IMR-90 (cell line): ENCODE measurements at regions not wholly inside any gene's neighbourhood (a gene's known extent, or its start where the extent isn't known, plus 50 kb on each side); places are given as distances from the start of the nearest gene placed in this dataset.

Source experiments
- ATAC-seq: fragments of 200-7000 bp; cut with Tn5 transposase; 2 replicates; pipeline ENCODE4 v1.9.1; 2020; ENCODE audit warnings: low read depth, mild to moderate bottlenecking, moderate library complexity
- BruUV-seq: library from RNA; stranded (reverse); fragments of 400-500 nt; replicated peaks from 2 replicates; lab custom pipeline; 2021; lab: Mats Ljungman, UMichigan
- CTCF ChIA-PET: fragments of 300-600 bp; formaldehyde crosslinking; extraction: SDS; loops from one replicate; lab custom pipeline; 2021; ENCODE audit warnings: antibody characterized with exemption; lab: Yijun Ruan, JAX
- POLR2A ChIA-PET: fragments of 300-600 bp; sonication (Branson Sonifier 250); formaldehyde crosslinking; loops from one replicate; lab custom pipeline; 2022; ENCODE audit warnings: antibody characterized with exemption; ENCODE audit not compliant: unreplicated experiment; lab: Charles Lee
- DNase-seq: peaks from one replicate; pipeline ENCODE4 v3.0.0; 2013
- H2AFZ ChIP-seq: replicated peaks from 2 replicates; pipeline ENCODE3; 2013; ENCODE audit warnings: low read length, mild to moderate bottlenecking; ENCODE audit not compliant: poor library complexity
- H2AK5ac ChIP-seq: 2 replicates; pipeline ENCODE4 v1.6.1; 2013; ENCODE audit warnings: low read depth, low read length, inconsistent platforms
- H2AK9ac ChIP-seq: replicated peaks from 2 replicates; pipeline ENCODE3; 2013; ENCODE audit warnings: mild to moderate bottlenecking, low read depth, low read length, moderate library complexity; ENCODE audit not compliant: poor library complexity
- H2BK120ac ChIP-seq: 2 replicates; pipeline ENCODE4 v1.6.1; 2013; ENCODE audit warnings: low read depth, low read length, inconsistent platforms
- H2BK15ac ChIP-seq: 3 replicates; pipeline ENCODE4 v1.6.1; 2013; ENCODE audit warnings: low read depth, low read length, inconsistent platforms
- H2BK20ac ChIP-seq: 2 replicates; pipeline ENCODE4 v1.6.1; 2013; ENCODE audit warnings: low read depth, mild to moderate bottlenecking, inconsistent platforms, low read length, moderate library complexity
- H2BK5ac ChIP-seq: 2 replicates; pipeline ENCODE4 v1.6.1; 2013; ENCODE audit warnings: mild to moderate bottlenecking, low read depth, low read length, inconsistent platforms; ENCODE audit not compliant: poor library complexity, severe bottlenecking
- H3K14ac ChIP-seq: replicated peaks from 2 replicates; pipeline ENCODE4 v1.6.1; 2013; ENCODE audit warnings: low read depth, low read length, inconsistent platforms
- H3K18ac ChIP-seq: 2 replicates; pipeline ENCODE4 v1.6.1; 2013; ENCODE audit warnings: low read depth, low read length, control low read depth
- H3K23ac ChIP-seq: 2 replicates; pipeline ENCODE4 v1.6.1; 2013; ENCODE audit warnings: low read depth, low read length, inconsistent platforms
- H3K27ac ChIP-seq: 2 replicates; pipeline ENCODE4 v1.5.1; 2013; ENCODE audit warnings: mild to moderate bottlenecking, control low read depth, low read length; ENCODE audit not compliant: insufficient read depth
- H3K27me3 ChIP-seq: 2 replicates; pipeline ENCODE4 v1.6.1; 2013; ENCODE audit warnings: low read length; ENCODE audit not compliant: control insufficient read depth, insufficient read depth
- H3K36me3 ChIP-seq: 2 replicates; pipeline ENCODE4 v1.6.1; 2013; ENCODE audit warnings: low read length, mixed read lengths; ENCODE audit not compliant: control insufficient read depth, insufficient read depth
- H3K4ac ChIP-seq: 2 replicates; pipeline ENCODE4 v1.6.1; 2013; ENCODE audit warnings: low read depth, low read length, inconsistent platforms
- H3K4me1 ChIP-seq: 2 replicates; pipeline ENCODE4 v1.6.1; 2013; ENCODE audit warnings: low read length, mixed read lengths; ENCODE audit not compliant: control insufficient read depth, insufficient read depth
- H3K4me2 ChIP-seq: 2 replicates; pipeline ENCODE4 v1.6.1; 2013; ENCODE audit warnings: low read depth, mild to moderate bottlenecking, control low read depth, low read length, moderate library complexity
- H3K4me3 ChIP-seq: 2 replicates; pipeline ENCODE4 v1.5.1; 2013; ENCODE audit warnings: low read depth, mild to moderate bottlenecking, control low read depth, low read length, moderate library complexity; ENCODE audit not compliant: insufficient read depth
- H3K56ac ChIP-seq: 2 replicates; pipeline ENCODE4 v1.6.1; 2013; ENCODE audit warnings: low read length, inconsistent platforms; ENCODE audit not compliant: insufficient read depth; ENCODE audit errors: extremely low read depth
- H3K79me1 ChIP-seq, 2 experiments: 2 replicates each; pipeline ENCODE4 v1.6.1; 2013; ENCODE audit warnings: low read length in 2 of 2, inconsistent platforms in 1 of 2, low read depth in 1 of 2
- H3K9ac ChIP-seq: 2 replicates; pipeline ENCODE4 v1.6.1; 2013; ENCODE audit warnings: low read depth, low read length, control low read depth
- H3K9me1 ChIP-seq: 2 replicates; pipeline ENCODE4 v1.6.1; 2013; ENCODE audit warnings: low read length, inconsistent platforms; ENCODE audit not compliant: insufficient read depth
- H3K9me3 ChIP-seq: 2 replicates; pipeline ENCODE4 v1.6.1; 2013; ENCODE audit warnings: low read length; ENCODE audit not compliant: control insufficient read depth, insufficient read depth
- H4K20me1 ChIP-seq: 2 replicates; pipeline ENCODE4 v1.6.1; 2013; ENCODE audit warnings: low read length, inconsistent platforms; ENCODE audit not compliant: insufficient read depth
- H4K5ac ChIP-seq: 2 replicates; pipeline ENCODE4 v1.6.1; 2013; ENCODE audit warnings: mild to moderate bottlenecking, low read depth, low read length, control low read depth
- H4K8ac ChIP-seq, 2 experiments: 2 replicates each; pipeline ENCODE4 v1.6.1; 2013; ENCODE audit warnings: low read depth in 2 of 2, low read length in 2 of 2, control low read depth in 1 of 2, inconsistent platforms in 1 of 2
- H4K91ac ChIP-seq: 2 replicates; pipeline ENCODE4 v1.6.1; 2013; ENCODE audit warnings: low read depth, low read length, inconsistent platforms; ENCODE audit not compliant: insufficient read depth
- MAFK ChIP-seq: IDR thresholded peaks from 2 replicates; pipeline ENCODE4 v1.6.1; 2012; ENCODE audit warnings: low read depth, low read length, improper control_type of control experiment
- SMC3 ChIP-seq: fragments of 150-350 bp; IDR thresholded peaks from 2 replicates; pipeline ENCODE4 v1.6.1; 2016; ENCODE audit warnings: low read depth, mild to moderate bottlenecking, antibody characterized with exemption, low read length, moderate library complexity
- WGBS, 2 experiments: methylation state at CpG; one replicate each; pipeline versions ENCODE4 v1.1.5 to v1.1.7; 2013; ENCODE audit warnings: missing lambda C conversion rate in 2 of 2; ENCODE audit not compliant: insufficient read length in 1 of 2; ENCODE audit errors: extremely low coverage in 2 of 2; 5-methylcytosine and 5-hydroxymethylcytosine counted together
- dilution Hi-C: fragments of 300-500 bp; cut with HindIII; formaldehyde crosslinking; loops from one replicate; pipeline ENCODE4 v1.14.3; 2018; ENCODE audit warnings: low sequenced_read_pairs; ENCODE audit not compliant: unreplicated experiment
- in situ Hi-C: fragments of 300-500 bp; cut with MboI; formaldehyde crosslinking; loops from 3 replicates; pipeline ENCODE4 v1.14.3; 2019; ENCODE audit warnings: low sequenced_read_pairs, inconsistent platforms, mixed read lengths
- intact Hi-C: fragments of 100-400 bp; cut with micrococcal nuclease; formaldehyde crosslinking; loops from 2 replicates; pipeline ENCODE4 v1.10.0; 2022

GRCh38 chr6:8187209-8187608 is 84.9 kb upstream of the EEF1E1 start:
- no peak overlapping the region for H2AK5ac ChIP-seq
- H3K27ac ChIP-seq = no peak overlapping the region
- H3K4ac ChIP-seq = no peak overlapping the region
- H3K9me1 ChIP-seq = no peaks in the 10 kb centered on the region
- in situ Hi-C loops (no loop called here), intact Hi-C loops (no loop called here), dilution Hi-C loops (no loop called here)
- H3K56ac ChIP-seq = no peak overlapping the region
- no peak for DNase-seq
- H3K4me3 ChIP-seq = no peak overlapping the region
- H3K14ac ChIP-seq = no peak overlapping the region
- H2AFZ ChIP-seq = no peak overlapping the region
- H4K20me1 ChIP-seq = no peaks in the 10 kb centered on the region
- no peak overlapping the region for H2BK20ac ChIP-seq
- no peaks in the 10 kb centered on the region for H3K27me3 ChIP-seq
- H4K91ac ChIP-seq = no peak overlapping the region
- WGBS, 2 experiments = no CpG with 5 or more reads among the region's 2 CpGs
- no peaks in the 10 kb centered on the region for H3K9me3 ChIP-seq
- H4K5ac ChIP-seq = no peak overlapping the region
- no peak overlapping the region for H3K4me2 ChIP-seq
- no peak overlapping the region for H2BK15ac ChIP-seq
- H4K8ac ChIP-seq = no peak overlapping the region
- ATAC-seq = no peak
- peaks cover 4% of the 10 kb centered on the region for H3K4me1 ChIP-seq
- H3K79me1 ChIP-seq = no peaks in the 10 kb centered on the region
- no peaks in the 10 kb centered on the region for H3K36me3 ChIP-seq
- H3K9ac ChIP-seq = no peak overlapping the region
- no peak overlapping the region for H3K18ac ChIP-seq
- TF ChIP-seq SMC3 = no peak
- 0 out of 2 replicates have a peak, but pooled peaks have one; percentile 2 for TF ChIP-seq MAFK
- POLR2A ChIA-PET = no interaction called here
- H2BK120ac ChIP-seq = no peak overlapping the region
- H2BK5ac ChIP-seq = no peak overlapping the region
- no TSS peak for BruUV-seq
- CTCF ChIA-PET = interaction anchor here (0.6 to 1.7 kb wide), 3 partner anchors 24 to 67 kb away, joined by 3 to 4 read pairs (median 3); no protein-coding TSS in a partner anchor
- H3K23ac ChIP-seq = no peak overlapping the region
- H2AK9ac ChIP-seq = no peak overlapping the region
